ENCODE measurements at regions not wholly inside any gene's neighbourhood (a gene's known extent, or its start where the extent isn't known, plus 50 kb on each side); places are given as distances from the start of the nearest gene placed in this dataset.
A peak's percentile ranks its signal among the peaks of the same experiment; 100 is the strongest.
"Not testable (repeated sequence)": the region's sequence is repeated elsewhere in the genome, so short reads cannot be mapped to it uniquely, and the experiment has no call there.

DNA sequence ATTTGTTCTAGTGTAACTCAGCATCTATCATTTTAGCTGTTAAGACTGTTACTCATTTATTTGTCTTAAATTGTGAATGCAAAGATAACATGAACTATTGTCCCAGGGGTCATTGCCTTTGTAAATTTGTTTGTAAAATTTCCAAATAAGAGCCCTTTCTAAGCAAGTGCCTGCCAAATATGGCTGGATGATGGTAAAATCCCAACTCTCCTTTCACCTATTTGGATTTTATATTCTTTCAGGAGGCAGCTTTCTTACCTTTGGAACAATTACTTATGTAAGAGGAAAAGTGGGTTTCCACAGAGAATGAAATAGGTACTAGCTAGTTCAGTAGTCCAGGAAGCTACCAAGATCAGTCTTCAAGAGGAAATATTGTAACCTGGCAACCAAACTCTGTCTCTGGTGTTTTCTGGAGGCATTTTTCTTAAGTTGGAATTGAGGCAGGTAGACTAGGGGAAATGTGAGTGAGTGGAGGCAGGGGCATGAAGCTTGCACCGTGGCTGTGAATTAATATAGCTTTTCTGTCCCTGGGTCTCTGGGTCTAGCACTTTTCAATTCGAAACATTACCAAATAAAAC, 88.5 kb upstream of the XIST start:
- TF ChIP-seq GABPA (IDR thresholded peaks at IDR 0.05; ENCODE audit: low read depth), result no peak
- TF ChIP-seq SPI1 (IDR thresholded peaks at IDR 0.05; ENCODE audit: borderline replicate concordance, low read depth), result no peak
- no peak for TF ChIP-seq POLR2AphosphoS5 (IDR thresholded peaks at IDR 0.05; ENCODE audit: low read depth)
- Histone ChIP-seq H3K27ac (replicated peaks) (peak overlapping the region; percentile 37), H3K27me3 (ENCODE audit: insufficient read depth, poor library complexity, severe bottlenecking) (no peaks in the 10 kb centered on the region), H3K4me3 (replicated peaks; ENCODE audit: insufficient read depth, low read length) (no peak overlapping the region)
- DNase-seq (ENCODE audit: low read depth in 1 of 2, low spot score in 1 of 2), result peak in 1 of 2 experiments; percentile 5

DNA sequence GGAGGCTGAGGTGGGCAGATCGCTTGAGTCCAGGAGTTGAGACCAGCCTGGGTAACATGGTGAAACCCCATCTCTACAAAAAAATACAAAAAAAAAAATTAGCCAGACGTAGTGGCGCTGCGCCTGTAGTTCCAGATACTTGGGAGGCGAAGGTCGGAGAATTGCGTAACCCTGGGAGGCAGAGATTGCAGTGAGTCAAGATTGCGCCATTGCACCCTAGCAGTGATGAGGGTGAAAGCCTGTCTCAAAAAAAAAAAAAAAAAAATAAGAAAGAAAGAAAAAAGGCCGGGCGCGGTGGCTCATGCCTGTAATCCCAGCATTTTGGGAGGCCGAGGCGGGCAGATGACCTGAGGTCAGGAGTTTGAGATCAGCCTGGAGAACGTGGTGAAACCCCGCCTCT, 85.3 kb upstream of the XIST start:
- H3K27ac ChIP-seq (replicated peaks); H3K27me3 ChIP-seq (ENCODE audit: insufficient read depth, poor library complexity, severe bottlenecking); H3K4me3 ChIP-seq (replicated peaks; ENCODE audit: insufficient read depth, low read length): not testable (repeated sequence)
- DNase-seq (ENCODE audit: low read depth in 1 of 2, low spot score in 1 of 2), result peak; percentile 68 to 73

- Histone ChIP-seq H3K4me3 (replicated peaks; ENCODE audit: insufficient read depth, low read length) (no peak overlapping the region), H3K27me3 (ENCODE audit: insufficient read depth, poor library complexity, severe bottlenecking) (no peaks in the 10 kb centered on the region), H3K27ac (replicated peaks) (no peak overlapping the region)
- TF ChIP-seq, protein P1, sequence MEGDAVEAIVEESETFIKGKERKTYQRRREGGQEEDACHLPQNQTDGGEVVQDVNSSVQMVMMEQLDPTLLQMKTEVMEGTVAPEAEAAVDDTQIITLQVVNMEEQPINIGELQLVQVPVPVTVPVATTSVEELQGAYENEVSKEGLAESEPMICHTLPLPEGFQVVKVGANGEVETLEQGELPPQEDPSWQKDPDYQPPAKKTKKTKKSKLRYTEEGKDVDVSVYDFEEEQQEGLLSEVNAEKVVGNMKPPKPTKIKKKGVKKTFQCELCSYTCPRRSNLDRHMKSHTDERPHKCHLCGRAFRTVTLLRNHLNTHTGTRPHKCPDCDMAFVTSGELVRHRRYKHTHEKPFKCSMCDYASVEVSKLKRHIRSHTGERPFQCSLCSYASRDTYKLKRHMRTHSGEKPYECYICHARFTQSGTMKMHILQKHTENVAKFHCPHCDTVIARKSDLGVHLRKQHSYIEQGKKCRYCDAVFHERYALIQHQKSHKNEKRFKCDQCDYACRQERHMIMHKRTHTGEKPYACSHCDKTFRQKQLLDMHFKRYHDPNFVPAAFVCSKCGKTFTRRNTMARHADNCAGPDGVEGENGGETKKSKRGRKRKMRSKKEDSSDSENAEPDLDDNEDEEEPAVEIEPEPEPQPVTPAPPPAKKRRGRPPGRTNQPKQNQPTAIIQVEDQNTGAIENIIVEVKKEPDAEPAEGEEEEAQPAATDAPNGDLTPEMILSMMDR (IDR thresholded peaks at IDR 0.05; ENCODE audit: insufficient read depth, low read length), result no peak
- no peak for TF ChIP-seq SPI1 (IDR thresholded peaks at IDR 0.05; ENCODE audit: borderline replicate concordance, low read depth)
- no peak for TF ChIP-seq GABPA (IDR thresholded peaks at IDR 0.05; ENCODE audit: low read depth)
- no peak for TF ChIP-seq POLR2AphosphoS5 (IDR thresholded peaks at IDR 0.05; ENCODE audit: low read depth)
- TF ChIP-seq REST (IDR thresholded peaks at IDR 0.05; ENCODE audit: insufficient replicate concordance, low read depth), result no peak
- DNase-seq (ENCODE audit: low read depth in 1 of 2, low spot score in 1 of 2), result no peak
Observed at GRCh38 chrX:73932522-73932921, 80.0 kb upstream of the XIST start.

DNA sequence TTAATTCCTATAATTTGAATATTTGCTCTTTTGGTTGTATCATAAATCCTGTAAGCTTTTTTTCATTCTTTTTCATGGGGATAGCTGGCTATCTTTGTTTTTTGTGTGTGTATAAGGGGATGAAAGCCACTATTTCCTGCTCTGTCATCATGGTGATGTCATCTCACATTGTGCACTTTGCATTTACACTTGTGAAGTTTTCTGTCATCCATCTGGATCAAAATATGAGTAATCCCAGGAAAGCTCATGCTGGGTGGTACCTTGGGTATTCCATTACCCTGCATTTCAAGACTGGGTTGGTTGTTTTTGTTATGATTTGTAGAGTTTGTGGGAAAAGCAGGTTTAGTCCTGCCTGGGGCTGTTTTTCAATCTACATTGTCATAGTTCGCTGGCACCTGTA, 77.8 kb upstream of the XIST start:
- Histone ChIP-seq H3K27me3 (ENCODE audit: insufficient read depth, poor library complexity, severe bottlenecking) (no peaks in the 10 kb centered on the region), H3K4me3 (replicated peaks; ENCODE audit: insufficient read depth, low read length) (no peak overlapping the region), H3K27ac (replicated peaks) (no peak overlapping the region)
- no peak for TF ChIP-seq GABPA (IDR thresholded peaks at IDR 0.05; ENCODE audit: low read depth)
- no peak for TF ChIP-seq POLR2AphosphoS5 (IDR thresholded peaks at IDR 0.05; ENCODE audit: low read depth)
- TF ChIP-seq, protein P1 (IDR thresholded peaks at IDR 0.05; ENCODE audit: insufficient read depth, low read length), result no peak
- no peak for TF ChIP-seq SPI1 (IDR thresholded peaks at IDR 0.05; ENCODE audit: borderline replicate concordance, low read depth)
- DNase-seq (ENCODE audit: low read depth in 1 of 2, low spot score in 1 of 2), result no peak

GRCh38 chrX:73922856-73923455, 70.4 kb upstream of the XIST start:
- Histone ChIP-seq H3K27me3 (ENCODE audit: insufficient read depth, poor library complexity, severe bottlenecking) (no peaks in the 10 kb centered on the region), H3K4me3 (replicated peaks; ENCODE audit: insufficient read depth, low read length) (no peak overlapping the region), H3K27ac (replicated peaks) (no peak overlapping the region)
- no peak for DNase-seq (ENCODE audit: low read depth in 1 of 2, low spot score in 1 of 2)
- TF ChIP-seq SPI1 (IDR thresholded peaks at IDR 0.05; ENCODE audit: borderline replicate concordance, low read depth) (no peak), REST (IDR thresholded peaks at IDR 0.05; ENCODE audit: insufficient replicate concordance, low read depth) (no peak), POLR2AphosphoS5 (IDR thresholded peaks at IDR 0.05; ENCODE audit: low read depth) (no peak), GABPA (IDR thresholded peaks at IDR 0.05; ENCODE audit: low read depth) (no peak)
- TF ChIP-seq, protein P1 (IDR thresholded peaks at IDR 0.05; ENCODE audit: insufficient read depth, low read length), result no peak
